Suprapubic skin (tissue), 4 donors: ENCODE measurements at regions not wholly inside any gene's neighbourhood (a gene's known extent, or its start where the extent isn't known, plus 50 kb on each side); places are given as distances from the start of the nearest gene placed in this dataset.
"Not testable (repeated sequence)": the region's sequence is repeated elsewhere in the genome, so short reads cannot be mapped to it uniquely, and the experiment has no call there.

ENCODE experiments used
- DNase-seq, 2 donors: peaks; one replicate each; pipeline ENCODE4 v3.0.0-alpha.2; 2019; ENCODE audit warnings: low spot score in 2 of 2
- H3K27ac ChIP-seq: fragments of 200-600 bp; sonication (generic); one replicate; pipeline ENCODE4 v1.5.1; 2019
- H3K27me3 ChIP-seq: fragments of 200-600 bp; sonication (generic); one replicate; pipeline ENCODE4 v1.5.1; 2019
- H3K36me3 ChIP-seq: fragments of 200-600 bp; sonication (generic); one replicate; pipeline ENCODE4 v1.5.1; 2019
- H3K4me1 ChIP-seq: fragments of 200-600 bp; sonication (generic); one replicate; pipeline ENCODE4 v1.5.1; 2019
- H3K4me3 ChIP-seq: fragments of 200-600 bp; sonication (generic); one replicate; pipeline ENCODE4 v1.5.1; 2019; ENCODE audit warnings: mild to moderate bottlenecking
- H3K9me3 ChIP-seq: fragments of 200-600 bp; sonication (generic); one replicate; pipeline ENCODE4 v1.5.1; 2019
- CTCF ChIP-seq, 2 donors: fragments of 200-600 bp in 1 of 2; fragments of 450-650 bp in 1 of 2; sonication (generic) in 1 of 2; IDR thresholded peaks; one replicate each; pipeline ENCODE4 v1.5.1; 2016 to 2019; ENCODE audit warnings: antibody characterized with exemption in 2 of 2, mild to moderate bottlenecking in 1 of 2, moderate library complexity in 1 of 2
- EP300 ChIP-seq: sonication (generic); formaldehyde crosslinking; IDR thresholded peaks from one replicate; pipeline ENCODE4 v1.6.1; 2017; ENCODE audit warnings: antibody characterized with exemption
- POLR2A ChIP-seq, 2 donors: fragments of 450-650 bp; IDR thresholded peaks; one replicate each; pipeline ENCODE4 v1.6.1; 2017; ENCODE audit warnings: antibody characterized with exemption in 2 of 2, mild to moderate bottlenecking in 2 of 2, moderate library complexity in 2 of 2
- POLR2AphosphoS5 ChIP-seq, 3 donors: sonication (generic); formaldehyde crosslinking; IDR thresholded peaks; one replicate each; pipeline ENCODE4 v1.6.1; 2017; ENCODE audit warnings: antibody characterized with exemption in 3 of 3
- WGBS: methylation state at CpG from one replicate; pipeline ENCODE4 v1.1.5; 2018; 5-methylcytosine and 5-hydroxymethylcytosine counted together

- DNase-seq = no peak
- peaks cover 5% of the 10 kb centered on the region for H3K9me3 ChIP-seq
- 37% methylated on average over 7 of the region's 7 CpGs for WGBS
- TF ChIP-seq POLR2AphosphoS5 (IDR thresholded peaks at IDR 0.05) (no peak), EP300 (no peak), POLR2A (IDR thresholded peaks at IDR 0.05) (no peak), CTCF (IDR thresholded peaks at IDR 0.05) (no peak)
- H3K4me1 ChIP-seq = no peaks in the 10 kb centered on the region
- no peak overlapping the region for H3K4me3 ChIP-seq
- H3K36me3 ChIP-seq = no peaks in the 10 kb centered on the region
- no peaks in the 10 kb centered on the region for H3K27me3 ChIP-seq
- H3K27ac ChIP-seq = no peak overlapping the region
Observed at GRCh38 chr15:19973718-19974117, 567.9 kb downstream of the GOLGA6L6 start.

GRCh38 chr15:19972582-19972981 lies 569.0 kb downstream of the GOLGA6L6 start:
- H3K36me3 ChIP-seq, H3K4me1 ChIP-seq, H3K9me3 ChIP-seq, H3K4me3 ChIP-seq, H3K27ac ChIP-seq, DNase-seq, H3K27me3 ChIP-seq: not testable (repeated sequence)
- WGBS = 83% methylated on average over 4 of the region's 4 CpGs

- not testable (repeated sequence) for H3K4me1 ChIP-seq, H3K36me3 ChIP-seq, H3K27me3 ChIP-seq, H3K27ac ChIP-seq, H3K4me3 ChIP-seq, DNase-seq, H3K9me3 ChIP-seq
Observed at GRCh38 chr15:19965574-19965973, 576.0 kb downstream of the GOLGA6L6 start.

- not testable (repeated sequence) for H3K9me3 ChIP-seq, H3K4me3 ChIP-seq, H3K4me1 ChIP-seq, H3K36me3 ChIP-seq, H3K27me3 ChIP-seq, H3K27ac ChIP-seq, DNase-seq
- WGBS = 61% methylated on average over 1 of the region's 1 CpG
Observed at GRCh38 chr15:19964480-19964879, 577.1 kb downstream of the GOLGA6L6 start.

GRCh38 chr15:19956124-19956796 lies 585.3 kb downstream of the GOLGA6L6 start:
- DNase-seq = no peak
- WGBS = 71% methylated on average over 4 of the region's 4 CpGs
- TF ChIP-seq POLR2A (IDR thresholded peaks at IDR 0.05) (no peak), EP300 (no peak), CTCF (IDR thresholded peaks at IDR 0.05) (no peak), POLR2AphosphoS5 (IDR thresholded peaks at IDR 0.05) (no peak)
- H3K4me3 ChIP-seq = no peak overlapping the region
- H3K27me3 ChIP-seq = no peaks in the 10 kb centered on the region
- no peaks in the 10 kb centered on the region for H3K4me1 ChIP-seq
- H3K27ac ChIP-seq = no peak overlapping the region
- H3K9me3 ChIP-seq = no peaks in the 10 kb centered on the region
- H3K36me3 ChIP-seq = no peaks in the 10 kb centered on the region

- Histone ChIP-seq H3K4me3 (no peak overlapping the region), H3K27ac (no peak overlapping the region), H3K27me3 (peaks cover 23% of the 10 kb centered on the region), H3K9me3 (no peaks in the 10 kb centered on the region), H3K4me1 (no peaks in the 10 kb centered on the region), H3K36me3 (no peaks in the 10 kb centered on the region)
- WGBS = 63% methylated on average over 70 of the region's 70 CpGs
- no peak for TF ChIP-seq POLR2AphosphoS5 (IDR thresholded peaks at IDR 0.05)
- no peak for TF ChIP-seq EP300
- TF ChIP-seq POLR2A (IDR thresholded peaks at IDR 0.05) = no peak
- no peak for TF ChIP-seq CTCF (IDR thresholded peaks at IDR 0.05)
- DNase-seq = no peak
Observed at GRCh38 chr15:19944261-19944888, 597.2 kb downstream of the GOLGA6L6 start.

GRCh38 chr15:19943515-19943914 lies 598.1 kb downstream of the GOLGA6L6 start:
- no peak overlapping the region for H3K27ac ChIP-seq
- H3K36me3 ChIP-seq = no peaks in the 10 kb centered on the region
- WGBS = 58% methylated on average over 49 of the region's 51 CpGs
- no peaks in the 10 kb centered on the region for H3K4me1 ChIP-seq
- no peaks in the 10 kb centered on the region for H3K9me3 ChIP-seq
- no peak for TF ChIP-seq POLR2A (IDR thresholded peaks at IDR 0.05)
- TF ChIP-seq POLR2AphosphoS5 (IDR thresholded peaks at IDR 0.05) = no peak
- TF ChIP-seq CTCF (IDR thresholded peaks at IDR 0.05) = no peak
- no peak for TF ChIP-seq EP300
- H3K4me3 ChIP-seq = no peak overlapping the region
- H3K27me3 ChIP-seq = peaks cover 23% of the 10 kb centered on the region
- DNase-seq = no peak

GRCh38 chr15:19903281-19903680 lies 638.3 kb downstream of the GOLGA6L6 start:
- not testable (repeated sequence) for DNase-seq, H3K36me3 ChIP-seq, H3K9me3 ChIP-seq, H3K27me3 ChIP-seq, H3K4me1 ChIP-seq, H3K27ac ChIP-seq, H3K4me3 ChIP-seq
- 55% methylated on average over 1 of the region's 1 CpG for WGBS

- 77% methylated on average over 1 of the region's 1 CpG for WGBS
- not testable (repeated sequence) for H3K9me3 ChIP-seq
Observed at GRCh38 chr15:19902388-19902787, 639.2 kb downstream of the GOLGA6L6 start.

More at GRCh38 chr15:19902388-19902787, 639.2 kb downstream of the GOLGA6L6 start:
- H3K27me3 ChIP-seq, DNase-seq, H3K36me3 ChIP-seq, H3K4me1 ChIP-seq, H3K4me3 ChIP-seq, H3K27ac ChIP-seq: not testable (repeated sequence)
